ENCODE measurements at regions not wholly inside any gene's neighbourhood (a gene's known extent, or its start where the extent isn't known, plus 50 kb on each side); places are given as distances from the start of the nearest gene placed in this dataset.

DNA sequence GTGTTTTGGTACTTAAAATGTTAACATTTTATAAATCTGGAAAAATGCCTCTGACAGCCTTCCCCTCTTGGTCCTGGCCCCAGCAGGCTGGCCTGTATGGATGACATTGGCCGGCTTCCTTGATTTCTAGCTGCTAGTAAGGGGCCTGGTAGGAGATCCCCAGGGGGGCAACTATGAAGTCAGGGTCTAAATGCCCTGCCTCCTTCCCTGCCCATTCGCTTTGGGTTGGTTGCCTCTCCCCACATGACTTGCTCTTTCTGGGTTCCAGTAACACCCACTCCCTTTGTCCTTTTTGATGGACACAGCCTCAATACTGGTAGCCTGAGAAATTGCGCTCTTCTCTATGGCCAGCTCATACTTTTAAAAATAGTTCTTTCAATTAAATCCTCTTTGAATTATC lies 78.0 kb upstream of the MAD2L1 start:
- TF ChIP-seq EZH2 (IDR thresholded peaks at IDR 0.05) (no peak), POLR2AphosphoS5 (IDR thresholded peaks at IDR 0.05; ENCODE audit: borderline replicate concordance, low read depth, low read length) (no peak), FOXP2 (optimal IDR thresholded peaks at IDR 0.05; ENCODE audit: control extremely low read depth, extremely low read length, insufficient read depth) (no peak)
